Natural killer cell treated with Interleukin-12 subunit alpha and Interleukin-12 subunit beta and Interleukin-15 and Interleukin-18, amount 100 ng/mL, for 72 hours (primary cell): ENCODE measurements at regions not wholly inside any gene's neighbourhood (a gene's known extent, or its start where the extent isn't known, plus 50 kb on each side); places are given as distances from the start of the nearest gene placed in this dataset.

Source experiments
- ATAC-seq, 2 donors: fragments of 150-1000 bp; cut with Tn5 transposase in 1 of 2; sonication (Bioruptor Pico), chemical (Tn5 transposase) in 1 of 2; 2 replicates each; pipeline ENCODE4 v1.10.0; 2021
- DNase-seq: peaks from one replicate; pipeline ENCODE4 v3.0.0; 2022; ENCODE audit warnings: low spot score
- H3K27ac Mint-ChIP-seq, 2 donors: 1 replicate in 1 of 2; 2 replicates in 1 of 2; pipeline ENCODE4 v1.8.0; 2022; ENCODE audit warnings: mixed read lengths in 2 of 2, mild to moderate bottlenecking in 1 of 2, moderate library complexity in 1 of 2
- H3K27me3 Mint-ChIP-seq, 2 donors: 1 replicate in 1 of 2; 2 replicates in 1 of 2; pipeline ENCODE4 v1.8.0; 2022; ENCODE audit warnings: mixed read lengths in 2 of 2
- H3K36me3 Mint-ChIP-seq: one replicate; pipeline ENCODE4 v1.8.0; 2022; ENCODE audit warnings: mixed read lengths
- H3K4me1 Mint-ChIP-seq, 2 donors: 1 replicate in 1 of 2; 2 replicates in 1 of 2; pipeline ENCODE4 v1.8.0; 2022; ENCODE audit warnings: low read depth in 2 of 2, mixed read lengths in 2 of 2, mild to moderate bottlenecking in 1 of 2
- H3K4me3 Mint-ChIP-seq: one replicate; pipeline ENCODE4 v1.8.0; 2022; ENCODE audit warnings: mixed read lengths
- H3K9me3 Mint-ChIP-seq: 2 replicates; pipeline ENCODE4 v1.8.0; 2022; ENCODE audit warnings: mixed read lengths

- H3K36me3 Mint-ChIP-seq = peaks cover 6% of the 10 kb centered on the region
- DNase-seq = no peak
- no peaks in the 10 kb centered on the region for H3K4me1 Mint-ChIP-seq
- no peak overlapping the region for H3K4me3 Mint-ChIP-seq
- peaks cover 19% of the 10 kb centered on the region for H3K9me3 Mint-ChIP-seq
- no peaks in the 10 kb centered on the region for H3K27me3 Mint-ChIP-seq
- H3K27ac Mint-ChIP-seq = no peak overlapping the region
- no peak for ATAC-seq
Measured at GRCh38 chr3:76367281-76367680, 581.9 kb upstream of the ZNF717 start.

- Mint-ChIP-seq H3K27ac (no peak overlapping the region), H3K4me3 (no peak overlapping the region), H3K4me1 (no peaks in the 10 kb centered on the region), H3K9me3 (peaks cover 19% of the 10 kb centered on the region), H3K36me3 (peaks cover 6% of the 10 kb centered on the region), H3K27me3 (no peaks in the 10 kb centered on the region)
- DNase-seq (no peak), ATAC-seq (no peak)
Measured at GRCh38 chr3:76369170-76369569, 583.8 kb upstream of the ZNF717 start.

GRCh38 chr3:76370749-76371520, 585.6 kb upstream of the ZNF717 start:
- ATAC-seq (no peak), DNase-seq (no peak)
- no peak overlapping the region for H3K4me3 Mint-ChIP-seq
- H3K4me1 Mint-ChIP-seq = no peaks in the 10 kb centered on the region
- H3K36me3 Mint-ChIP-seq = peaks cover 6% of the 10 kb centered on the region
- no peak overlapping the region for H3K27ac Mint-ChIP-seq
- H3K9me3 Mint-ChIP-seq = peaks cover 20% of the 10 kb centered on the region
- H3K27me3 Mint-ChIP-seq = no peaks in the 10 kb centered on the region

- no peak for ATAC-seq
- H3K4me1 Mint-ChIP-seq = no peaks in the 10 kb centered on the region
- no peak overlapping the region for H3K27ac Mint-ChIP-seq
- H3K4me3 Mint-ChIP-seq = no peak overlapping the region
- DNase-seq = no peak
- peaks cover 6% of the 10 kb centered on the region for H3K36me3 Mint-ChIP-seq
- H3K9me3 Mint-ChIP-seq = peaks cover 26% of the 10 kb centered on the region
- H3K27me3 Mint-ChIP-seq = no peaks in the 10 kb centered on the region
Measured at GRCh38 chr3:76372497-76372896, 587.1 kb upstream of the ZNF717 start.

- Mint-ChIP-seq H3K9me3 (peaks cover 15% of the 10 kb centered on the region), H3K4me1 (no peaks in the 10 kb centered on the region), H3K4me3 (no peak overlapping the region), H3K27ac (no peak overlapping the region), H3K27me3 (no peaks in the 10 kb centered on the region), H3K36me3 (no peaks in the 10 kb centered on the region)
- DNase-seq (no peak), ATAC-seq (no peak)
Measured at GRCh38 chr3:76377074-76377473, 591.7 kb upstream of the ZNF717 start.

GRCh38 chr3:76378789-76379188, 593.4 kb upstream of the ZNF717 start:
- H3K4me3 Mint-ChIP-seq = no peak overlapping the region
- H3K4me1 Mint-ChIP-seq = no peaks in the 10 kb centered on the region
- DNase-seq = no peak
- ATAC-seq = no peak
- H3K27me3 Mint-ChIP-seq = no peaks in the 10 kb centered on the region
- peaks cover 15% of the 10 kb centered on the region for H3K9me3 Mint-ChIP-seq
- no peaks in the 10 kb centered on the region for H3K36me3 Mint-ChIP-seq
- H3K27ac Mint-ChIP-seq = no peak overlapping the region

- Mint-ChIP-seq H3K4me3 (no peak overlapping the region), H3K9me3 (peaks cover 6% of the 10 kb centered on the region), H3K27ac (no peak overlapping the region), H3K4me1 (no peaks in the 10 kb centered on the region), H3K36me3 (no peaks in the 10 kb centered on the region), H3K27me3 (no peaks in the 10 kb centered on the region)
- DNase-seq (no peak), ATAC-seq (no peak)
Measured at GRCh38 chr3:76383781-76384180, 598.4 kb upstream of the ZNF717 start.

GRCh38 chr3:76387000-76387399, 601.7 kb upstream of the ZNF717 start:
- ATAC-seq = no peak
- no peak for DNase-seq
- H3K9me3 Mint-ChIP-seq = peaks cover 6% of the 10 kb centered on the region
- no peak overlapping the region for H3K27ac Mint-ChIP-seq
- H3K4me3 Mint-ChIP-seq = no peak overlapping the region
- H3K4me1 Mint-ChIP-seq = no peaks in the 10 kb centered on the region
- no peaks in the 10 kb centered on the region for H3K36me3 Mint-ChIP-seq
- H3K27me3 Mint-ChIP-seq = no peaks in the 10 kb centered on the region

GRCh38 chr3:76400141-76400540, 614.8 kb upstream of the ZNF717 start:
- no peaks in the 10 kb centered on the region for H3K27me3 Mint-ChIP-seq
- H3K36me3 Mint-ChIP-seq = peaks cover 4% of the 10 kb centered on the region
- peaks cover 14% of the 10 kb centered on the region for H3K9me3 Mint-ChIP-seq
- no peak for ATAC-seq
- H3K4me1 Mint-ChIP-seq = no peaks in the 10 kb centered on the region
- no peak overlapping the region for H3K27ac Mint-ChIP-seq
- no peak for DNase-seq
- H3K4me3 Mint-ChIP-seq = no peak overlapping the region

- Mint-ChIP-seq H3K27ac (no peak overlapping the region), H3K4me3 (no peak overlapping the region), H3K4me1 (no peaks in the 10 kb centered on the region), H3K27me3 (no peaks in the 10 kb centered on the region), H3K36me3 (peaks cover 4% of the 10 kb centered on the region), H3K9me3 (peaks cover 18% of the 10 kb centered on the region)
- DNase-seq (no peak), ATAC-seq (no peak)
Measured at GRCh38 chr3:76402926-76403325, 617.6 kb upstream of the ZNF717 start.

- Mint-ChIP-seq H3K27me3 (no peaks in the 10 kb centered on the region), H3K4me1 (no peaks in the 10 kb centered on the region), H3K36me3 (peaks cover 4% of the 10 kb centered on the region), H3K9me3 (peaks cover 18% of the 10 kb centered on the region), H3K27ac (no peak overlapping the region), H3K4me3 (no peak overlapping the region)
- no peak for ATAC-seq
- DNase-seq = no peak
Measured at GRCh38 chr3:76403556-76403955, 618.2 kb upstream of the ZNF717 start.

GRCh38 chr3:76405196-76405595, 619.8 kb upstream of the ZNF717 start:
- Mint-ChIP-seq H3K9me3 (peaks cover 18% of the 10 kb centered on the region), H3K4me3 (no peak overlapping the region), H3K36me3 (peaks cover 4% of the 10 kb centered on the region), H3K27ac (no peak overlapping the region), H3K4me1 (no peaks in the 10 kb centered on the region), H3K27me3 (no peaks in the 10 kb centered on the region)
- DNase-seq (no peak), ATAC-seq (no peak)

- no peak overlapping the region for H3K27ac Mint-ChIP-seq
- no peaks in the 10 kb centered on the region for H3K36me3 Mint-ChIP-seq
- no peak overlapping the region for H3K4me3 Mint-ChIP-seq
- no peaks in the 10 kb centered on the region for H3K4me1 Mint-ChIP-seq
- no peak for ATAC-seq
- no peaks in the 10 kb centered on the region for H3K27me3 Mint-ChIP-seq
- H3K9me3 Mint-ChIP-seq = peaks cover 16% of the 10 kb centered on the region
- DNase-seq = no peak
Measured at GRCh38 chr3:76410762-76411281, 625.5 kb upstream of the ZNF717 start.

GRCh38 chr3:76415384-76415783, 624.5 kb upstream of the ROBO2 start:
- no peak for ATAC-seq
- no peak overlapping the region for H3K4me3 Mint-ChIP-seq

More at GRCh38 chr3:76415384-76415783, 624.5 kb upstream of the ROBO2 start:
- DNase-seq = no peak
- Mint-ChIP-seq H3K9me3 (peaks cover 11% of the 10 kb centered on the region), H3K27me3 (no peaks in the 10 kb centered on the region), H3K4me1 (no peaks in the 10 kb centered on the region), H3K27ac (no peak overlapping the region), H3K36me3 (no peaks in the 10 kb centered on the region)
